H9 (cell line): ENCODE measurements at regions not wholly inside any gene's neighbourhood (a gene's known extent, or its start where the extent isn't known, plus 50 kb on each side); places are given as distances from the start of the nearest gene placed in this dataset.

ENCODE experiments used
- DNase-seq: peaks from one replicate; pipeline ENCODE4 v3.0.0-alpha.2; 2017
- H2AFZ ChIP-seq: one replicate; pipeline ENCODE4 v1.6.1; 2013; ENCODE audit warnings: mild to moderate bottlenecking, low read length, control low read depth, moderate library complexity
- H2AK5ac ChIP-seq: 2 replicates; pipeline ENCODE4 v1.6.1; 2013; ENCODE audit warnings: low read length, control low read depth, mixed read lengths; ENCODE audit not compliant: insufficient read length
- H2BK120ac ChIP-seq: one replicate; pipeline ENCODE4 v1.6.1; 2013; ENCODE audit warnings: low read depth, mild to moderate bottlenecking, low read length, control low read depth, inconsistent platforms; ENCODE audit not compliant: poor library complexity, severe bottlenecking
- H2BK12ac ChIP-seq: 2 replicates; pipeline ENCODE4 v1.6.1; 2013; ENCODE audit warnings: low read length, control low read depth, mixed read lengths, low read depth; ENCODE audit not compliant: insufficient read length
- H2BK15ac ChIP-seq: 2 replicates; pipeline ENCODE4 v1.6.1; 2013; ENCODE audit warnings: low read depth, low read length, control low read depth
- H2BK20ac ChIP-seq: one replicate; pipeline ENCODE4 v1.6.1; 2013; ENCODE audit warnings: low read depth, mild to moderate bottlenecking, low read length, control low read depth, inconsistent platforms; ENCODE audit not compliant: poor library complexity, severe bottlenecking
- H2BK5ac ChIP-seq: 2 replicates; pipeline ENCODE4 v1.6.1; 2013; ENCODE audit warnings: low read length, control low read depth, mixed read lengths; ENCODE audit not compliant: insufficient read length
- H3K14ac ChIP-seq: 2 replicates; pipeline ENCODE4 v1.6.1; 2013; ENCODE audit warnings: low read length, control low read depth; ENCODE audit not compliant: insufficient read depth
- H3K18ac ChIP-seq: 2 replicates; pipeline ENCODE4 v1.6.1; 2013; ENCODE audit warnings: low read depth, mild to moderate bottlenecking, mixed read lengths, low read length, control low read depth; ENCODE audit not compliant: insufficient read length
- H3K23ac ChIP-seq: 2 replicates; pipeline ENCODE4 v1.6.1; 2013; ENCODE audit warnings: low read length, control low read depth, mixed read lengths, low read depth; ENCODE audit not compliant: insufficient read length
- H3K23me2 ChIP-seq: 2 replicates; pipeline ENCODE4 v1.6.1; 2013; ENCODE audit warnings: low read depth, mild to moderate bottlenecking, mixed read lengths, low read length, control low read depth; ENCODE audit not compliant: insufficient read length, poor library complexity, severe bottlenecking
- H3K27ac ChIP-seq: 2 replicates; pipeline ENCODE4 v1.5.1; 2013; ENCODE audit warnings: low read length, control low read depth, mixed read lengths, low read depth; ENCODE audit not compliant: insufficient read length
- H3K27me3 ChIP-seq: 2 replicates; pipeline ENCODE4 v1.6.1; 2013; ENCODE audit warnings: low read length, control low read depth, inconsistent platforms; ENCODE audit not compliant: insufficient read depth
- H3K4ac ChIP-seq: 2 replicates; pipeline ENCODE4 v1.6.1; 2013; ENCODE audit warnings: low read depth, mild to moderate bottlenecking, control low read depth, inconsistent platforms, low read length, moderate library complexity
- H3K4me1 ChIP-seq: 2 replicates; pipeline ENCODE4 v1.6.1; 2013; ENCODE audit warnings: low read length, control low read depth, inconsistent platforms; ENCODE audit not compliant: insufficient read depth
- H3K4me2 ChIP-seq: 2 replicates; pipeline ENCODE4 v1.6.1; 2013; ENCODE audit warnings: low read length, control low read depth, mixed read lengths; ENCODE audit not compliant: insufficient read length, insufficient read depth
- H3K56ac ChIP-seq: 2 replicates; pipeline ENCODE4 v1.6.1; 2013; ENCODE audit warnings: low read depth, mild to moderate bottlenecking, mixed read lengths, low read length, control low read depth; ENCODE audit not compliant: insufficient read length
- H3K79me1 ChIP-seq: 2 replicates; pipeline ENCODE4 v1.6.1; 2013; ENCODE audit warnings: low read depth, mild to moderate bottlenecking, moderate library complexity, low read length, control low read depth, inconsistent platforms; ENCODE audit not compliant: insufficient read depth, poor library complexity, severe bottlenecking
- H3K79me2 ChIP-seq: 2 replicates; pipeline ENCODE4 v1.6.1; 2013; ENCODE audit warnings: low read length, control low read depth, inconsistent platforms; ENCODE audit not compliant: insufficient read depth
- H3K9ac ChIP-seq: 2 replicates; pipeline ENCODE4 v1.6.1; 2013; ENCODE audit warnings: low read length, control low read depth, mixed read lengths; ENCODE audit not compliant: insufficient read length; ENCODE audit errors: extremely low read depth
- H3K9me3 ChIP-seq: one replicate; pipeline ENCODE4 v1.6.1; 2013; ENCODE audit warnings: low read depth, low read length, inconsistent platforms; ENCODE audit not compliant: control insufficient read depth
- H3T11ph ChIP-seq: one replicate; pipeline ENCODE4 v1.6.1; 2013; ENCODE audit warnings: mild to moderate bottlenecking, low read length, control low read depth, inconsistent platforms
- H4K20me1 ChIP-seq: one replicate; pipeline ENCODE4 v1.6.1; 2013; ENCODE audit not compliant: control insufficient read depth, insufficient read length, insufficient read depth
- H4K5ac ChIP-seq: 2 replicates; pipeline ENCODE4 v1.6.1; 2013; ENCODE audit warnings: low read depth, mild to moderate bottlenecking, mixed read lengths, low read length, control low read depth; ENCODE audit not compliant: insufficient read length
- H4K8ac ChIP-seq: replicated peaks from 2 replicates; pipeline ENCODE4 v1.6.1; 2013; ENCODE audit warnings: low read length, control low read depth, mixed read lengths, low read depth; ENCODE audit not compliant: insufficient read length
- H4K91ac ChIP-seq: 2 replicates; pipeline ENCODE4 v1.6.1; 2013; ENCODE audit warnings: low read depth, mild to moderate bottlenecking, moderate library complexity, mixed read lengths, low read length, control low read depth; ENCODE audit not compliant: insufficient read length
- H3K27ac Mint-ChIP-seq, 3 experiments: 2 replicates in 2 of 3; 3 replicates in 1 of 3; pipeline ENCODE4 v1.8.0; 2020 to 2021; ENCODE audit warnings: mixed read lengths in 3 of 3, mild to moderate bottlenecking in 1 of 3, moderate library complexity in 1 of 3
- H3K27me3 Mint-ChIP-seq: 2 replicates; pipeline ENCODE4 v1.8.0; 2021; ENCODE audit warnings: low read depth, mild to moderate bottlenecking, moderate library complexity, mixed read lengths
- H3K36me3 Mint-ChIP-seq, 3 experiments: 2 replicates in 2 of 3; 3 replicates in 1 of 3; pipeline ENCODE4 v1.8.0; 2020 to 2021; ENCODE audit warnings: low read depth in 3 of 3, mixed read lengths in 3 of 3; ENCODE audit not compliant: insufficient read depth in 1 of 3
- H3K4me1 Mint-ChIP-seq, 2 experiments: 2 replicates each; pipeline ENCODE4 v1.8.0; 2020; ENCODE audit warnings: mixed read lengths in 2 of 2
- H3K4me3 Mint-ChIP-seq, 2 experiments: 2 replicates in 1 of 2; 3 replicates in 1 of 2; pipeline ENCODE4 v1.8.0; 2020 to 2021; ENCODE audit warnings: mild to moderate bottlenecking in 2 of 2, mixed read lengths in 2 of 2, moderate library complexity in 1 of 2
- H3K9me3 Mint-ChIP-seq, 2 experiments: 2 replicates in 1 of 2; 3 replicates in 1 of 2; pipeline ENCODE4 v1.8.0; 2020; ENCODE audit warnings: mild to moderate bottlenecking in 2 of 2, mixed read lengths in 2 of 2, moderate library complexity in 1 of 2
- CTCF ChIP-seq: fragments of 200-600 bp; sonication (generic); conservative IDR thresholded peaks from 3 replicates; pipeline ENCODE4 v1.8.0; 2021; ENCODE audit warnings: antibody characterized with exemption, mild to moderate bottlenecking

GRCh38 chr11:109155291-109155690 lies 266.7 kb upstream of the C11orf87 start:
- Histone ChIP-seq H3K4ac (no peak overlapping the region), H2BK20ac (no peak overlapping the region), H3K23me2 (no peaks in the 10 kb centered on the region), H3T11ph (no peak overlapping the region), H3K23ac (no peak overlapping the region), H4K8ac (no peak overlapping the region), H2BK5ac (no peak overlapping the region), H3K9ac (no peak overlapping the region), H4K5ac (no peak overlapping the region), H3K27ac (no peak overlapping the region), H3K18ac (no peak overlapping the region), H3K79me2 (no peaks in the 10 kb centered on the region), H3K56ac (no peak overlapping the region), H3K79me1 (no peaks in the 10 kb centered on the region), H2AFZ (no peak overlapping the region), H2BK12ac (no peak overlapping the region), H4K20me1 (no peaks in the 10 kb centered on the region), H3K14ac (no peak overlapping the region), H3K27me3 (no peaks in the 10 kb centered on the region), H3K9me3 (no peaks in the 10 kb centered on the region), H3K4me1 (no peaks in the 10 kb centered on the region), H3K4me2 (no peak overlapping the region), H2AK5ac (no peak overlapping the region), H4K91ac (no peak overlapping the region), H2BK15ac (no peak overlapping the region), H2BK120ac (no peak overlapping the region)
- peaks cover 4 to 7% of the 10 kb centered on the region in 2 experiments for H3K4me1 Mint-ChIP-seq
- no peak for TF ChIP-seq CTCF
- H3K36me3 Mint-ChIP-seq, result peaks cover 0 to 4% (median 0%) of the 10 kb centered on the region in 3 experiments; a peak in 1 of 7 replicates
- H3K27me3 Mint-ChIP-seq, result no peaks in the 10 kb centered on the region
- H3K4me3 Mint-ChIP-seq, result no peak overlapping the region
- H3K27ac Mint-ChIP-seq, result no peak overlapping the region
- peaks cover 0 to 8% of the 10 kb centered on the region in 2 experiments; a peak in 2 of 5 replicates for H3K9me3 Mint-ChIP-seq
- DNase-seq, result no peak
